GM12878 (cell line): ENCODE measurements at regions not wholly inside any gene's neighbourhood (a gene's known extent, or its start where the extent isn't known, plus 50 kb on each side); places are given as distances from the start of the nearest gene placed in this dataset.

ENCODE experiments used
- ATAC-seq: fragments of 200-7000 bp; cut with Tn5 transposase; 3 replicates; pipeline ENCODE4 v1.9.1; 2020; ENCODE audit warnings: mild to moderate bottlenecking, moderate library complexity
- BruUV-seq: library from RNA; stranded (reverse); fragments of 400-500 nt; replicated peaks from 2 replicates; lab custom pipeline; 2021; lab: Mats Ljungman, UMichigan
- CTCF ChIA-PET: fragments of 300-600 bp; sonication (Branson Sonifier 250); formaldehyde crosslinking; extraction: SDS; loops from one replicate; lab custom pipeline; 2021; ENCODE audit warnings: inconsistent platforms; lab: Yijun Ruan, JAX
- POLR2A ChIA-PET: fragments of 350-600 bp; formaldehyde crosslinking; extraction: SDS; loops from one replicate; lab custom pipeline; 2021; ENCODE audit warnings: inconsistent platforms; lab: Charles Lee
- RAD21 ChIA-PET: fragments of 300-600 bp; sonication (Branson Sonifier 250); formaldehyde crosslinking; loops from one replicate; lab custom pipeline; 2023; ENCODE audit warnings: antibody characterized with exemption; ENCODE audit not compliant: unreplicated experiment; lab: Charles Lee
- SMC1A ChIA-PET: fragments of 300-600 bp; sonication (Branson Sonifier 250); formaldehyde crosslinking; loops from one replicate; lab custom pipeline; 2023; ENCODE audit not compliant: unreplicated experiment, uncharacterized antibody; lab: Charles Lee
- DNase-seq: peaks from one replicate; pipeline ENCODE4 v3.0.0-alpha.2; 2011; ENCODE audit warnings: low read depth, low spot score
- FAIRE-seq: peaks from 3 replicates; lab custom pipeline; 2011; peaks lifted over from hg19 to GRCh38; lab: Jason Lieb, UNC
- H2AFZ ChIP-seq: 2 replicates; pipeline ENCODE4 v1.6.0; 2011; ENCODE audit warnings: low read depth, low read length, control low read depth; ENCODE audit not compliant: control insufficient read depth
- H3K27ac ChIP-seq: 2 replicates; pipeline ENCODE4 v1.5.1; 2011; ENCODE audit warnings: control low read depth; ENCODE audit not compliant: control insufficient read depth, insufficient read depth
- H3K27me3 ChIP-seq, 2 experiments: replicated peaks in 1 of 2; 2 replicates each; pipeline versions ENCODE4 v1.6.0 to v1.6.1; 2011; ENCODE audit warnings: low read length in 1 of 2; ENCODE audit not compliant: control insufficient read depth in 2 of 2, insufficient read depth in 2 of 2
- H3K36me3 ChIP-seq, 2 experiments: 2 replicates each; pipeline ENCODE4 v1.5.1; 2011; ENCODE audit warnings: low read length in 1 of 2; ENCODE audit not compliant: control insufficient read depth in 2 of 2, insufficient read depth in 2 of 2
- H3K4me1 ChIP-seq: 2 replicates; pipeline ENCODE4 v1.6.1; 2011; ENCODE audit warnings: mild to moderate bottlenecking, low read length, moderate library complexity, mixed read lengths; ENCODE audit not compliant: control insufficient read depth, insufficient read depth
- H3K4me2 ChIP-seq: 2 replicates; pipeline ENCODE4 v1.6.0; 2011; ENCODE audit warnings: control low read depth; ENCODE audit not compliant: control insufficient read depth, insufficient read depth
- H3K4me3 ChIP-seq: fragments of 200-600 bp; sonication (generic); 2 replicates; pipeline ENCODE4 v1.5.1; 2016
- H3K79me2 ChIP-seq: 2 replicates; pipeline ENCODE4 v1.6.0; 2011; ENCODE audit warnings: low read length; ENCODE audit not compliant: control insufficient read depth, insufficient read depth
- H3K9ac ChIP-seq: 2 replicates; pipeline ENCODE4 v1.8.0; 2011; ENCODE audit warnings: low read length, control low read depth, mixed read lengths; ENCODE audit not compliant: control insufficient read depth, insufficient read depth
- H3K9me3 ChIP-seq: replicated peaks from 3 replicates; pipeline ENCODE4 v1.5.1; 2011; ENCODE audit warnings: mild to moderate bottlenecking, low read length; ENCODE audit not compliant: control insufficient read depth, insufficient read depth
- H4K20me1 ChIP-seq: 2 replicates; pipeline ENCODE4 v1.6.0; 2011; ENCODE audit not compliant: control insufficient read depth, insufficient read depth
- BACH1 ChIP-seq: fragments of 450-650 bp; IDR thresholded peaks from 2 replicates; pipeline ENCODE4 v1.6.1; 2017; ENCODE audit warnings: mild to moderate bottlenecking, borderline replicate concordance
- EED ChIP-seq: sonication (generic); IDR thresholded peaks from 2 replicates; pipeline ENCODE4 v1.6.1; 2016; ENCODE audit warnings: antibody characterized with exemption, low read depth
- EGR1 ChIP-seq, 2 experiments: IDR thresholded peaks; 1 replicate in 1 of 2; 2 replicates in 1 of 2; pipeline ENCODE4 v1.6.1; 2011 to 2012; ENCODE audit warnings: low read depth in 2 of 2, low read length in 2 of 2, borderline replicate concordance in 1 of 2, mild to moderate bottlenecking in 1 of 2, moderate library complexity in 1 of 2
- JUND ChIP-seq: IDR thresholded peaks from 2 replicates; pipeline ENCODE4 v1.6.1; 2012; ENCODE audit warnings: low read depth, mild to moderate bottlenecking, low read length, improper control_type of control experiment, moderate library complexity
- MLLT1 ChIP-seq: fragments of 450-650 bp; IDR thresholded peaks from 2 replicates; pipeline ENCODE4 v1.6.1; 2016; ENCODE audit warnings: mild to moderate bottlenecking
- RFX5 ChIP-seq: IDR thresholded peaks from 2 replicates; pipeline ENCODE4 v1.6.1; 2011; ENCODE audit warnings: low read depth, low read length, improper control_type of control experiment
- RUNX3 ChIP-seq: IDR thresholded peaks from 2 replicates; pipeline ENCODE4 v1.6.1; 2012; ENCODE audit warnings: low read length, inconsistent platforms
- SPI1 ChIP-seq: IDR thresholded peaks from 2 replicates; pipeline ENCODE4 v1.6.1; 2011; ENCODE audit warnings: low read depth, mild to moderate bottlenecking, low read length, moderate library complexity, borderline replicate concordance; ENCODE audit not compliant: insufficient read depth
- SREBF2 ChIP-seq: IDR thresholded peaks from 2 replicates; pipeline ENCODE4 v1.6.1; 2012; ENCODE audit warnings: mild to moderate bottlenecking, low read length
- SUPT20H ChIP-seq: IDR thresholded peaks from 2 replicates; pipeline ENCODE4 v1.6.1; 2011; ENCODE audit warnings: low read depth, mild to moderate bottlenecking, low read length, moderate library complexity, borderline replicate concordance; ENCODE audit not compliant: control insufficient read depth
- USF1 ChIP-seq: IDR thresholded peaks from 2 replicates; pipeline ENCODE4 v1.6.1; 2011; ENCODE audit warnings: borderline replicate concordance, low read depth, mild to moderate bottlenecking, moderate library complexity, mixed read lengths, low read length; ENCODE audit not compliant: insufficient read depth; ENCODE audit errors: extremely low read length
- WRNIP1 ChIP-seq: IDR thresholded peaks from 2 replicates; pipeline ENCODE4 v1.6.1; 2011; ENCODE audit warnings: low read depth, low read length, improper control_type of control experiment, borderline replicate concordance
- ZBTB11 ChIP-seq: fragments of 450-650 bp; formaldehyde crosslinking; IDR thresholded peaks from 2 replicates; pipeline ENCODE4 v1.5.0; 2022; ENCODE audit warnings: mild to moderate bottlenecking, missing genetic modification characterization
- ZNF592 ChIP-seq: fragments of 450-650 bp; IDR thresholded peaks from 2 replicates; pipeline ENCODE4 v1.6.1; 2017; ENCODE audit warnings: mild to moderate bottlenecking, moderate library complexity
- WGBS: methylation state at CpG from one replicate; pipeline ENCODE4 v1.1.6; 2016; ENCODE audit warnings: low lambda C conversion rate; ENCODE audit not compliant: insufficient replicate concordance, insufficient coverage; ENCODE audit errors: missing lambda C conversion rate; 5-methylcytosine and 5-hydroxymethylcytosine counted together
- in situ Hi-C: fragments of 300-500 bp; cut with MboI; formaldehyde crosslinking; loops from 9 replicates; pipeline ENCODE4 v1.14.3; 2018; ENCODE audit warnings: mixed read lengths
- intact Hi-C: fragments of 100-400 bp; cut with micrococcal nuclease; formaldehyde crosslinking; loops from one replicate; pipeline ENCODE4 v1.14.2; 2022; ENCODE audit not compliant: unreplicated experiment

GRCh38 chr5:68994645-68995044 is 99.2 kb upstream of the SLC30A5 start:
- Histone ChIP-seq H4K20me1 (no peaks in the 10 kb centered on the region), H3K27me3 (no peaks in the 10 kb centered on the region), H3K36me3 (no peaks in the 10 kb centered on the region), H2AFZ (peak overlapping the region; percentile 44; the same call in 1 of the 2 replicates), H3K27ac (no peak overlapping the region), H3K4me3 (no peak overlapping the region), H3K9me3 (no peaks in the 10 kb centered on the region), H3K9ac (no peak overlapping the region), H3K4me2 (peak overlapping the region; percentile 71; the same call in 1 of the 2 replicates), H3K4me1 (peaks cover 10% of the 10 kb centered on the region), H3K79me2 (no peaks in the 10 kb centered on the region)
- peak; percentile 23 for DNase-seq
- ChIA-PET POLR2A (no interaction called here), SMC1A (no interaction called here), CTCF (interaction anchor here (1.0 kb wide), 1 partner anchor 14 kb away, joined by 4 read pairs; no protein-coding TSS in a partner anchor), RAD21 (no interaction called here)
- intact Hi-C loops (no loop called here), in situ Hi-C loops (loop anchor here (25.0 kb wide), 1 partner anchor 1757 kb away; no protein-coding TSS in a partner anchor)
- BruUV-seq = no TSS peak
- WGBS = 1% methylated on average over 4 of the region's 4 CpGs
- peak; percentile 89 for ATAC-seq
- FAIRE-seq = peak; percentile 73
- no peak for TF ChIP-seq ZBTB11
- TF ChIP-seq USF1 = no peak
- no peak for TF ChIP-seq SREBF2
- no peak for TF ChIP-seq JUND
- no peak for TF ChIP-seq ZNF592
- TF ChIP-seq SUPT20H = no peak
- TF ChIP-seq BACH1 = no peak
- TF ChIP-seq MLLT1 = no peak
- no peak for TF ChIP-seq EED
- peak; percentile 62 for TF ChIP-seq RUNX3
- no peak for TF ChIP-seq RFX5
- no peak for TF ChIP-seq EGR1 (IDR thresholded peaks at IDR 0.05; ENCODE audit: borderline replicate concordance in 1 of 2, low read depth in 2 of 2, low read length in 2 of 2)
- TF ChIP-seq WRNIP1 = no peak
- no peak for TF ChIP-seq SPI1
